ENCODE measurements at regions not wholly inside any gene's neighbourhood (a gene's known extent, or its start where the extent isn't known, plus 50 kb on each side); places are given as distances from the start of the nearest gene placed in this dataset.

DNA sequence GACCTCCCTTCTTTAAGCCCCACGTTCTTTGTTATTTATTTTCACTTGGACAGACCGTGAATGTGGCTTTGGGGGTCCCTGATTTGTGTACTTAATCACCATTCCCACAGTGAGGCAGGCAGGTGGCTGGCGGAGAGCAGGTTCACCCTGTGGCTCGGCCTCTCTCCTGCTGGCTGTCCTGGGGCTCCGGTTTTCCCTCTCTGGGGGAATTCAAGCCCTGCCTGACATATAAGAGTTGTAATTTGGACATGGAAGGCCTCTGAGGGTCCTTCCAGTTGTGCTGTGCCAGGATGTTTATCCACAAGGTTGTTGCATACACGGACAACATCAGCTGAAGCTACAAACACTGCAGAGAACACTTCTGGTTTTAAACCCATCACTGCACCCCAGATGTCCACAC is 824.5 kb downstream of the TBC1D22A start:
- no peak overlapping the region for H3K27ac ChIP-seq (ENCODE audit: extremely low read depth, low read depth, low read length)
- POLR2A ChIA-PET = no interaction called here
- TF ChIP-seq ZNF558 (tag by site-specific recombination; IDR thresholded peaks at IDR 0.05) (no peak), ZNF777 (tag by site-specific recombination; IDR thresholded peaks at IDR 0.05; ENCODE audit: borderline replicate concordance) (no peak)
- no peaks in the 10 kb centered on the region for H3K36me3 ChIP-seq (ENCODE audit: control insufficient read depth in 2 of 2, insufficient read depth in 1 of 2, low read length in 2 of 2)
- no peaks in the 10 kb centered on the region for H3K4me1 ChIP-seq (ENCODE audit: control insufficient read depth, insufficient read depth, low read length)
- CTCF ChIA-PET = interaction anchor here (0.7 kb wide), 1 partner anchor 50 kb away, joined by 3 read pairs; no protein-coding TSS in a partner anchor
- H3K4me3 ChIP-seq (ENCODE audit: low read depth, low read length) = no peak overlapping the region
- peaks cover 3% of the 10 kb centered on the region for H3K9me3 ChIP-seq (ENCODE audit: control insufficient read depth, insufficient read depth, low read depth, low read length)

- CTCF ChIA-PET = interaction anchor here (0.7 to 1.1 kb wide), 3 partner anchors 30 to 436 kb away, joined by 3 read pairs; no protein-coding TSS in a partner anchor
- Histone ChIP-seq H3K4me3 (ENCODE audit: low read depth, low read length) (no peak overlapping the region), H3K27ac (ENCODE audit: extremely low read depth, low read depth, low read length) (no peak overlapping the region), H3K9me3 (ENCODE audit: control insufficient read depth, insufficient read depth, low read depth, low read length) (peaks cover 3% of the 10 kb centered on the region), H3K4me1 (ENCODE audit: control insufficient read depth, insufficient read depth, low read length) (no peaks in the 10 kb centered on the region), H3K36me3 (ENCODE audit: control insufficient read depth in 2 of 2, insufficient read depth in 1 of 2, low read length in 2 of 2) (no peaks in the 10 kb centered on the region)
- TF ChIP-seq ZNF324 (tag by site-specific recombination; IDR thresholded peaks at IDR 0.05) (no peak), ZSCAN23 (tag by site-specific recombination; IDR thresholded peaks at IDR 0.05) (no peak), ZNF558 (tag by site-specific recombination; IDR thresholded peaks at IDR 0.05) (no peak), SALL2 (tag by site-specific recombination; IDR thresholded peaks at IDR 0.05; ENCODE audit: borderline replicate concordance) (no peak), SP3 (tag by site-specific recombination; IDR thresholded peaks at IDR 0.05) (no peak), ZNF776 (tag by site-specific recombination; IDR thresholded peaks at IDR 0.05; ENCODE audit: borderline replicate concordance) (no peak), ZFP41 (tag by site-specific recombination; IDR thresholded peaks at IDR 0.05; ENCODE audit: borderline replicate concordance) (no peak), ZNF140 (tag by site-specific recombination; IDR thresholded peaks at IDR 0.05) (no peak), PBX3 (CRISPR knock-in tag; IDR thresholded peaks at IDR 0.05) (no peak), ZNF560 (tag by site-specific recombination; IDR thresholded peaks at IDR 0.05; ENCODE audit: borderline replicate concordance) (no peak), ZNF791 (tag by site-specific recombination; IDR thresholded peaks at IDR 0.05) (no peak), ZSCAN30 (tag by site-specific recombination; IDR thresholded peaks at IDR 0.05) (no peak), ZBTB8A (tag by site-specific recombination; IDR thresholded peaks at IDR 0.05) (no peak)
- TF ChIP-seq, protein P1, sequence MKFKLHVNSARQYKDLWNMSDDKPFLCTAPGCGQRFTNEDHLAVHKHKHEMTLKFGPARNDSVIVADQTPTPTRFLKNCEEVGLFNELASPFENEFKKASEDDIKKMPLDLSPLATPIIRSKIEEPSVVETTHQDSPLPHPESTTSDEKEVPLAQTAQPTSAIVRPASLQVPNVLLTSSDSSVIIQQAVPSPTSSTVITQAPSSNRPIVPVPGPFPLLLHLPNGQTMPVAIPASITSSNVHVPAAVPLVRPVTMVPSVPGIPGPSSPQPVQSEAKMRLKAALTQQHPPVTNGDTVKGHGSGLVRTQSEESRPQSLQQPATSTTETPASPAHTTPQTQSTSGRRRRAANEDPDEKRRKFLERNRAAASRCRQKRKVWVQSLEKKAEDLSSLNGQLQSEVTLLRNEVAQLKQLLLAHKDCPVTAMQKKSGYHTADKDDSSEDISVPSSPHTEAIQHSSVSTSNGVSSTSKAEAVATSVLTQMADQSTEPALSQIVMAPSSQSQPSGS (tag by site-specific recombination; IDR thresholded peaks at IDR 0.05; ENCODE audit: low read depth) = no peak
- POLR2A ChIA-PET = no interaction called here
Measured at GRCh38 chr22:47586038-47586437, 823.6 kb downstream of the TBC1D22A start.

GRCh38 chr22:47583959-47584562 is 821.6 kb downstream of the TBC1D22A start:
- POLR2A ChIA-PET = no interaction called here
- H3K4me1 ChIP-seq (ENCODE audit: control insufficient read depth, insufficient read depth, low read length) = no peaks in the 10 kb centered on the region
- H3K9me3 ChIP-seq (ENCODE audit: control insufficient read depth, insufficient read depth, low read depth, low read length) = peaks cover 3% of the 10 kb centered on the region
- CTCF ChIA-PET = no interaction called here
- H3K36me3 ChIP-seq (ENCODE audit: control insufficient read depth in 2 of 2, insufficient read depth in 1 of 2, low read length in 2 of 2) = no peaks in the 10 kb centered on the region
- TF ChIP-seq ZNF132 (tag by site-specific recombination; IDR thresholded peaks at IDR 0.05; ENCODE audit: borderline replicate concordance) (no peak), ZNF391 (tag by site-specific recombination; IDR thresholded peaks at IDR 0.05; ENCODE audit: borderline replicate concordance, low read depth) (no peak), SETDB1 (IDR thresholded peaks at IDR 0.05; ENCODE audit: insufficient read length, low read length) (peak; percentile 97)
- no peak overlapping the region for H3K27ac ChIP-seq (ENCODE audit: extremely low read depth, low read depth, low read length)
- no peak overlapping the region for H3K4me3 ChIP-seq (ENCODE audit: low read depth, low read length)
